OCI-LY1 (cell line): ENCODE measurements at regions not wholly inside any gene's neighbourhood (a gene's known extent, or its start where the extent isn't known, plus 50 kb on each side); places are given as distances from the start of the nearest gene placed in this dataset.

ENCODE experiments used
- H2AFZ ChIP-seq: fragments of 200-600 bp; sonication (generic), shearing (Covaris generic); 2 replicates; pipeline ENCODE4 v1.6.0; 2014; ENCODE audit warnings: antibody characterized with exemption, mild to moderate bottlenecking, low read length
- H3F3A ChIP-seq: fragments of 200-600 bp; sonication (generic), shearing (Covaris generic); 2 replicates; pipeline ENCODE4 v1.6.0; 2014; ENCODE audit warnings: mild to moderate bottlenecking, antibody characterized with exemption, low read length, moderate library complexity; ENCODE audit not compliant: insufficient read depth
- H3K27ac ChIP-seq: fragments of 200-600 bp; sonication (generic); 2 replicates; pipeline ENCODE4 v1.5.1; 2014; ENCODE audit warnings: low read length, mixed run types, mild to moderate bottlenecking, low read depth; ENCODE audit not compliant: poor library complexity, severe bottlenecking
- H3K27me3 ChIP-seq: fragments of 200-600 bp; sonication (generic); 2 replicates; pipeline ENCODE4 v1.6.0; 2014; ENCODE audit warnings: antibody characterized with exemption, mild to moderate bottlenecking, low read length, moderate library complexity; ENCODE audit not compliant: insufficient read depth
- H3K36me3 ChIP-seq: fragments of 200-600 bp; sonication (generic); 2 replicates; pipeline ENCODE4 v1.6.1; 2014; ENCODE audit warnings: mild to moderate bottlenecking, antibody characterized with exemption, low read length, moderate library complexity, mixed read lengths; ENCODE audit not compliant: insufficient read depth
- H3K4me1 ChIP-seq: fragments of 200-600 bp; sonication (generic); 2 replicates; pipeline ENCODE4 v1.5.1; 2014; ENCODE audit warnings: mild to moderate bottlenecking, low read length, moderate library complexity; ENCODE audit not compliant: insufficient read depth, severe bottlenecking
- H3K4me2 ChIP-seq: fragments of 200-600 bp; sonication (generic), shearing (Covaris generic); 2 replicates; pipeline ENCODE4 v1.6.1; 2014; ENCODE audit warnings: low read length
- H3K4me3 ChIP-seq: fragments of 200-600 bp; sonication (generic); 2 replicates; pipeline ENCODE4 v1.5.1; 2014; ENCODE audit warnings: low read length, low read depth, mild to moderate bottlenecking, mixed read lengths; ENCODE audit not compliant: poor library complexity, severe bottlenecking
- H3K79me2 ChIP-seq: fragments of 200-600 bp; shearing (Covaris generic); 2 replicates; pipeline ENCODE4 v1.6.1; 2016; ENCODE audit warnings: mixed run types, low read length, mixed read lengths; ENCODE audit not compliant: insufficient read depth
- H3K9ac ChIP-seq: fragments of 200-600 bp; sonication (generic), shearing (Covaris generic); 2 replicates; pipeline ENCODE4 v1.6.1; 2014; ENCODE audit warnings: mild to moderate bottlenecking, low read length, mixed read lengths
- H3K9me2 ChIP-seq: fragments of 200-600 bp; sonication (generic), shearing (Covaris generic); 2 replicates; pipeline ENCODE4 v1.6.1; 2014; ENCODE audit warnings: low read depth, mild to moderate bottlenecking, low read length, mixed read lengths
- H3K9me3 ChIP-seq: fragments of 200-600 bp; shearing (Covaris generic); 2 replicates; pipeline ENCODE4 v1.6.1; 2014; ENCODE audit warnings: low read length, mixed read lengths
- H4K20me1 ChIP-seq: fragments of 200-600 bp; sonication (generic), shearing (Covaris generic); 2 replicates; pipeline ENCODE4 v1.6.0; 2016; ENCODE audit warnings: mild to moderate bottlenecking, low read length; ENCODE audit not compliant: insufficient read depth
- EZH2 ChIP-seq: fragments of 200-600 bp; sonication (generic), shearing (Covaris generic); IDR thresholded peaks from 2 replicates; pipeline ENCODE4 v1.8.0; 2017; ENCODE audit warnings: borderline replicate concordance, mixed run types, mild to moderate bottlenecking, antibody characterized with exemption, low read length, moderate library complexity, mixed read lengths
- TF ChIP-seq, protein P1 (sequence below): fragments of 200-600 bp; sonication (generic), shearing (Covaris generic); IDR thresholded peaks from 2 replicates; pipeline ENCODE4 v1.5.1; 2017; ENCODE audit warnings: mild to moderate bottlenecking, antibody characterized with exemption, low read length, moderate library complexity, mixed read lengths

DNA sequence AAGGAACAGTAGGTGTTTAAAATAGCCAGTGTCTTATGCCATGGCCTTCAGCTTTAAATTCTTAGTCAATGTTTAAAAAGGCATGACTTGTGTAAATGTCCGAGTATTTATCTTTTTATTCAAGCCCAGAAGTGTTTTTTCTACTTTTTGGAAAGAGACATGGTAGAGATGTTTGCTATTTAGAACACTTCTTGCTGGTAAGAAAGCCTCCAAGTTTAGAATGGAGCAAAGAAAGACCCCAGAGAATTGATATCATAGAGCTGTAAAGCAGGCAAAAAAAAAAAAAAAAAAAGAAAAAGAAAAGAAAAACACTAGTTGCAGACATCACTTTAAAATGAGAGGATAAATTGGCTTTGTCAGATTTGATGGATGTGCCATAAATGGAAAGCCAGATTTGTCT lies 375.1 kb downstream of the TMEM167A start:
- no peaks in the 10 kb centered on the region for H3K4me1 ChIP-seq
- H3F3A ChIP-seq: no peaks in the 10 kb centered on the region
- H3K9ac ChIP-seq: no peak overlapping the region
- H3K36me3 ChIP-seq: no peaks in the 10 kb centered on the region
- H3K9me2 ChIP-seq: no peaks in the 10 kb centered on the region
- H3K4me2 ChIP-seq: no peak overlapping the region
- no peak overlapping the region for H3K27ac ChIP-seq
- H3K79me2 ChIP-seq: no peaks in the 10 kb centered on the region
- no peak overlapping the region for H3K4me3 ChIP-seq
- H3K9me3 ChIP-seq: no peaks in the 10 kb centered on the region
- H3K27me3 ChIP-seq: no peaks in the 10 kb centered on the region
- no peaks in the 10 kb centered on the region for H4K20me1 ChIP-seq
- no peak for TF ChIP-seq EZH2
- TF ChIP-seq, protein P1, sequence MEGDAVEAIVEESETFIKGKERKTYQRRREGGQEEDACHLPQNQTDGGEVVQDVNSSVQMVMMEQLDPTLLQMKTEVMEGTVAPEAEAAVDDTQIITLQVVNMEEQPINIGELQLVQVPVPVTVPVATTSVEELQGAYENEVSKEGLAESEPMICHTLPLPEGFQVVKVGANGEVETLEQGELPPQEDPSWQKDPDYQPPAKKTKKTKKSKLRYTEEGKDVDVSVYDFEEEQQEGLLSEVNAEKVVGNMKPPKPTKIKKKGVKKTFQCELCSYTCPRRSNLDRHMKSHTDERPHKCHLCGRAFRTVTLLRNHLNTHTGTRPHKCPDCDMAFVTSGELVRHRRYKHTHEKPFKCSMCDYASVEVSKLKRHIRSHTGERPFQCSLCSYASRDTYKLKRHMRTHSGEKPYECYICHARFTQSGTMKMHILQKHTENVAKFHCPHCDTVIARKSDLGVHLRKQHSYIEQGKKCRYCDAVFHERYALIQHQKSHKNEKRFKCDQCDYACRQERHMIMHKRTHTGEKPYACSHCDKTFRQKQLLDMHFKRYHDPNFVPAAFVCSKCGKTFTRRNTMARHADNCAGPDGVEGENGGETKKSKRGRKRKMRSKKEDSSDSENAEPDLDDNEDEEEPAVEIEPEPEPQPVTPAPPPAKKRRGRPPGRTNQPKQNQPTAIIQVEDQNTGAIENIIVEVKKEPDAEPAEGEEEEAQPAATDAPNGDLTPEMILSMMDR: no peak
- no peak overlapping the region for H2AFZ ChIP-seq

DNA sequence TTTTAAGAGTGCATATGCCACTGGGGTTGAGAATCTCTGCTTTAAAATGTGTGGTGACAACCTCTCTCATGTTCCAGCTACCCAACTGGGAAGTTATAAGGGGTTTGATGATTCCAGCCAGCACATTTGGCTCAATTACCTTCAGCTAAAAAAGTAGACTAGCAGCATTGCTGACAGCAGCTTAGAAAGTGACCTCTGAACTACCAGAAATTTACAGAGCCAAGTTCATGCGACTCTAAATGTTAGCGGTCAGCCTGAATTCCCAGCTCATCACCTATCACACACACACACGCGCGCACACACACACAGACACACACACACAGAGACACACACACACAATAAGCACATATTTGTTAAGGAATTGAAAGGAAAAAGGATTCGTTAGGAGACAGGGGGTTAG lies 377.5 kb downstream of the TMEM167A start:
- no peak overlapping the region for H3K4me2 ChIP-seq
- H3K36me3 ChIP-seq: no peaks in the 10 kb centered on the region
- H3K9me2 ChIP-seq: no peaks in the 10 kb centered on the region
- no peaks in the 10 kb centered on the region for H4K20me1 ChIP-seq
- H3K27me3 ChIP-seq: no peaks in the 10 kb centered on the region
- H3K9me3 ChIP-seq: no peaks in the 10 kb centered on the region
- H3K4me3 ChIP-seq: no peak overlapping the region
- H3K27ac ChIP-seq: no peak overlapping the region
- H3K79me2 ChIP-seq: no peaks in the 10 kb centered on the region
- H3K4me1 ChIP-seq: no peaks in the 10 kb centered on the region
- H2AFZ ChIP-seq: no peak overlapping the region
- H3K9ac ChIP-seq: no peak overlapping the region
- TF ChIP-seq, protein P1: no peak
- TF ChIP-seq EZH2: no peak
- no peaks in the 10 kb centered on the region for H3F3A ChIP-seq

DNA sequence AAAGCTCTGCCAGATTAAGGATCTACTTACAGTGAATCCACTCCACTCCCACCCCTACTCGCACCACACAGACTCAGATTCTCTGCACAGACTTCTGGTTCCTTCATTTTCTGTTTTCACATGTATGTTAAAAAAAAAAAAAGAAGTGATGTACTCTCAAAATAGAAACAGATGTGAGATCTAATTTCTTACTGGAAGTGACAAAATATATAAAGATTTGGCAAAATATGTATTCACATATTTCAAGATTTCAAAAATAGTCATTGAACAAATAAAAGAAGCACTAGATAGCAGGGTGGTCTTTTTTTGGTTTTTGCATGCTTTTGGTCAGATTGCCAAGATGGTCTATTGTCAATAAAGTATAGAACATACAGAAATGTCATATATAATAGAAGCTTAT lies 379.2 kb downstream of the TMEM167A start:
- no peaks in the 10 kb centered on the region for H3K79me2 ChIP-seq
- H3F3A ChIP-seq: no peaks in the 10 kb centered on the region
- no peak overlapping the region for H3K27ac ChIP-seq
- H3K9me3 ChIP-seq: no peaks in the 10 kb centered on the region
- no peaks in the 10 kb centered on the region for H3K36me3 ChIP-seq
- H3K27me3 ChIP-seq: no peaks in the 10 kb centered on the region
- no peaks in the 10 kb centered on the region for H4K20me1 ChIP-seq
- TF ChIP-seq EZH2: no peak
- TF ChIP-seq, protein P1: no peak
- no peak overlapping the region for H3K4me3 ChIP-seq
- H3K9ac ChIP-seq: no peak overlapping the region
- H3K4me2 ChIP-seq: no peak overlapping the region
- H2AFZ ChIP-seq: no peak overlapping the region
- H3K9me2 ChIP-seq: no peaks in the 10 kb centered on the region
- no peaks in the 10 kb centered on the region for H3K4me1 ChIP-seq
